KOPT-K1 (cell line): ENCODE measurements at regions not wholly inside any gene's neighbourhood (a gene's known extent, or its start where the extent isn't known, plus 50 kb on each side); places are given as distances from the start of the nearest gene placed in this dataset.
"Not testable (repeated sequence)": the region's sequence is repeated elsewhere in the genome, so short reads cannot be mapped to it uniquely, and the experiment has no call there.

Experiments
- H3K27ac ChIP-seq: fragments of 200-600 bp; sonication (generic); 2 replicates; pipeline ENCODE4 v1.5.1; 2016; ENCODE audit warnings: antibody characterized with exemption, mild to moderate bottlenecking, low read depth, low read length; ENCODE audit not compliant: poor library complexity, severe bottlenecking
- H3K36me3 ChIP-seq: fragments of 200-600 bp; sonication (generic); 2 replicates; pipeline ENCODE4 v1.5.1; 2017; ENCODE audit warnings: antibody characterized with exemption, mild to moderate bottlenecking, low read length, moderate library complexity; ENCODE audit not compliant: insufficient read depth
- H3K9me3 ChIP-seq: fragments of 200-600 bp; sonication (generic); 2 replicates; pipeline ENCODE4 v1.5.1; 2017; ENCODE audit warnings: antibody characterized with exemption, low read length, mild to moderate bottlenecking; ENCODE audit not compliant: insufficient read depth, poor library complexity, severe bottlenecking

- not testable (repeated sequence) for H3K27ac ChIP-seq, H3K36me3 ChIP-seq
Measured at GRCh38 chr15:38814254-38814653, 249.6 kb upstream of the RASGRP1 start.

GRCh38 chr15:38814891-38815290 is 250.3 kb upstream of the RASGRP1 start:
- no peaks in the 10 kb centered on the region for H3K9me3 ChIP-seq
- H3K36me3 ChIP-seq, result no peaks in the 10 kb centered on the region

More at GRCh38 chr15:38814254-38814653, 249.6 kb upstream of the RASGRP1 start:
- not testable (repeated sequence) for H3K9me3 ChIP-seq

DNA sequence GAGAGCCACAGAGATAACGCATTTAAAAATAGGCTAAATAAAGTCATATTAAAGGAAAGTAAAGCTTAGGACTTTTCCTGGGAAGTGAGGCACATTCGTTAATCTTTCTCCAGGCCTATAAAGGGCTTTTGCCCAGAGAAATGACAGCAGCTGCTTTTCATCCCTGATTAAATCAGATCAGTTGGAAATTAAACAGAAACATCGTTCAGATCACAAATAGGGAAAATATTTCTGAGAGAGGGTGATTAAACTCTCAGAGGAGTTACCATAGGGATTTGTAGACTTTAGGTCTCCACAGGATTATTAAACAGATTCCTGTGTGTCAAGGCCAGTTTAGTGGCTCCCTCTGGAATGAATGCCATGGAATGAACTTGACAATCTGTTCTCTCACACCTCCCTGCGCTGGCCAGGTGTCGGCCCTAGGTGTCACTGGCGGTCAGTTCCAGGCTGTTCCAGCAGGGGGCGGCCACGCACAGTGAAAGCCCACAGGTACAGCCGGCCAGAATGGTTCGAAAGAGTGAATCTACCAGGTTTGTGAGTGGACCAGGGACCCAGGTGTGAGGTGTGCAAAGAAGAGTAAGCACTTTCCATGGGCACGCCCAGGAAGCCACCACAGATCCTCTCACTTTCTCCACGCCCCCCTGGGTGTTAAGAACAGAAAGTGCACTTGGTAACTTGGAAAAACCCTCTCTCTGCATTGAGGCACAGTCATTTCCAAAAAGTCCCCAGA is 253.0 kb upstream of the RASGRP1 start:
- H3K36me3 ChIP-seq, result no peaks in the 10 kb centered on the region
- H3K27ac ChIP-seq, result no peak overlapping the region
- H3K9me3 ChIP-seq, result no peaks in the 10 kb centered on the region

More at GRCh38 chr15:38814891-38815290, 250.3 kb upstream of the RASGRP1 start:
- H3K27ac ChIP-seq, result no peak overlapping the region

GRCh38 chr15:38818157-38818790 is 253.7 kb upstream of the RASGRP1 start:
- no peak overlapping the region for H3K27ac ChIP-seq
- no peaks in the 10 kb centered on the region for H3K9me3 ChIP-seq
- H3K36me3 ChIP-seq, result no peaks in the 10 kb centered on the region

DNA sequence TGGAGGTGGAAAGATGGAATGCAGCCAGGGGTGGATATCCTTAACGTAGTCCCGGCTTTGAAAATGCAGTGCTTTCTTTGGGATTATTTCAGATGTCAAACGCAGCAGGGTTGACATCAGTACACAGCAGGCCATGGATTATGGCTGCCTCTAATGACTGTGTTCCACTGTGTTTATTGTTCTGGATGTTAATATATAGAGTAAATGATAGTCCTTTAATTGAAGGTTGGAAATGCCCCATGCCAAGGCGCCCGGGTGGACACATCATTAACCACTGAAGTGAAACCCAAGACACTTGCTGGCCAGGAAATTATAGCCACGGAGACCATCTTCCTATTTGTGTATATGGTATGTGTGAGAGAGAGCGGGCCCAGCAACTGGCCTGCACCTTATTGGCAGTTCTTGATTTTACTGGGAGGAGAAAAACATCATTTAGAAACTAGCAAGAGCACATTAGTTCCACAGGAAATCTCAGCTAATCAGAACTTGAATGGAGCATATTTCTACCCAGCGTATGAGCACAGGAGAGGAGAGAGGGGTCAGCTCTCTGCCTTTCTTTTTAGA is 254.9 kb upstream of the RASGRP1 start:
- no peaks in the 10 kb centered on the region for H3K36me3 ChIP-seq
- H3K27ac ChIP-seq, result no peak overlapping the region
- no peaks in the 10 kb centered on the region for H3K9me3 ChIP-seq

DNA sequence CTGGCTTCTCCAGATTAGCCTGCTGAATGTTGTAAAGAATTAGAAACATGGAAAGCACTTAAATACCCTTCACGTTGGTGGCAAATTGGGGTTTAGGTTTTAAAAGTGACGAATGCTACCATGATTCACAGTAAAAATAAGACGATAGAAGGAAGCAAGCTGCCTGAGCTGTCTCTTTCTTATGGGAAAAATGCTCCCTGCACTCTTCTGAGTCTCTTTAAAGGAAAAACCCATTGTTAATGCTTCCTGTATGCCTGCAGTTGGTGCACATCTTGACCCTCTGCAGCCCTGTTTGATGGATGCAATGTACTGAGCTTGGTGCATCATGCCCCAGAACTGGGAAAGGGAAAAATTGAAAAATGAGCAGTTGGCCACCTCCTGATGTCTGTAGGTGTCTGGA is 258.6 kb upstream of the RASGRP1 start:
- no peaks in the 10 kb centered on the region for H3K9me3 ChIP-seq
- no peaks in the 10 kb centered on the region for H3K36me3 ChIP-seq
- no peak overlapping the region for H3K27ac ChIP-seq

DNA sequence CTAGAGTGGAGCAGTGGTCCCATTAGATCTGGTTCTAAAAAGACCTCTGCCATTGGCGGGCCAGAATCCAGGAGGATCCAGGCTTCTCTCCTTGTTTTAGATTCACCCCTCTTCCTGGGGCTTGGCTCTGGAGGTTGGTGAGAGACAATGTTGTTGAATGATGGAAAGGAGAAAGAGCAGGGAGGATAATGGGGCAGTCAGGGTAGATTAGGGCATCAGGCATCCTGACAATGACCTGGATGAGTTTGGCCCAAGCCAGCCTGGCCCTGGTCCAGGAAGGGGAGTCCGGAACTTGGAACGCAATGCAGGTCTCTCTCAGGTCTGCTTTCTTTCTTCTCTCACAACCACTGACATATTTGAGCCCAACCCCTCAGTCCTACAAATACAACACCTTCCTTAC is 260.1 kb upstream of the RASGRP1 start:
- no peaks in the 10 kb centered on the region for H3K9me3 ChIP-seq
- H3K27ac ChIP-seq, result no peak overlapping the region
- H3K36me3 ChIP-seq, result no peaks in the 10 kb centered on the region

DNA sequence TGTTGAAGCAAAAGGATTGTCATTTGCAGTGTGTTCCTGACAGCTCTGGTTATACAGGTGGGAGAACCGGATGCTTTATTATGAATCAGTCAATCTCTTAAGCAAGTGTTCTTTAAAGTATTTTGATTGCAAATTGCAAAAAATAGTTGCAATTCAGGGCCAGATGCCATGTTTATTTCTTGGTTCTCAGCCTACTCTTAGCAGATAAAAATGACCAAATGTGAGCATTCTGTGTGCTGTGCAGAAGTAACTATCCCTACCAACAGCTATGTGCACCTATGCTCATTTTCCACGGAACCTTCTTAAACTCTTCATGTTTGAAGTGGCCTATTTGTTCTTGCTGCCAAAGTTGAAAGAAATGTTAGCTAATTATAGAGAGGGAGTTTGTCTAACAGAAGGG is 262.3 kb upstream of the RASGRP1 start:
- Histone ChIP-seq H3K27ac (no peak overlapping the region), H3K9me3 (no peaks in the 10 kb centered on the region), H3K36me3 (no peaks in the 10 kb centered on the region)

DNA sequence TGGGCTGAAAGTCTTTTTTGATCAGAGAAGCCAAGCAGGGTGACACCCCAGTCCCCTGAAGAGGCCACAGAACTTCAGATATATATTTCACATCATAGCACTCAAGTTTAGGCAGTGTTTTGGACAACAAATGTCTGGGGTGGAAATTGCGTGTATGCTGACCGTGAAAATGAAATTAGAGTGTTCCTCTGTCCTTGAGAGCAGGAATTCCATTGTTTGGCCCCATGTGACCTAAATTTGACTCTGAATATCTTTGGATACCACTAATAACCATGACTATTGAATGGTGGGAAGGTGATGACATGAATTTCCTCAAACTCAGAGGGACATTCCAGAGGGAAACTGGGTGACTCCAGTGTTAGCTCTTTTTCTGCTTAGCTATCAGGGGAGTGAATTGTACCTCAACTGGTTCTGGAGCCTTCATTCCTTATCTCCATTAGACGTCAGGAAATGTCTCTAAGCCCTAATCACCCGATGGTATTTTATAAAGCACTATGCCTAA is 263.5 kb upstream of the RASGRP1 start:
- Histone ChIP-seq H3K27ac (no peak overlapping the region), H3K9me3 (no peaks in the 10 kb centered on the region), H3K36me3 (no peaks in the 10 kb centered on the region)

DNA sequence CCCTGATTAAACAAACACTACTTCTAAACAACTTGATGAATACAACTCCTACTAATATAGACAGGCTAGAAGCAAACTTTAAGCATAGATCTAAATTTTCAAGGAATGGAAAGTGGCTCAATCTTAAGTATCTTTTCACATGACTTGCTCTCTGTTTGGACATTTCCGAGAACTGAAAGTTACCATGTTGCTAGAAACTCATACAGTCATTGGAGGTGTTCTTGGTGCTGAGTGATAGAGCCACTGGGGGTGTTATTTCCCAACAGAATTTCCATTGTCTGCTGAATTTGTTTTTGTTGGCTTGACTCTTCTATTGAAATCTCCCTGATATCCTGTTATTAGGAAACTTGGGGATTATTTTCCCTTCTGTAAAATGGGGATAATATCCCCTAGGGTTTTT is 264.5 kb upstream of the RASGRP1 start:
- Histone ChIP-seq H3K36me3 (no peaks in the 10 kb centered on the region), H3K27ac (no peak overlapping the region), H3K9me3 (no peaks in the 10 kb centered on the region)

- no peak overlapping the region for H3K27ac ChIP-seq
- H3K36me3 ChIP-seq, result no peaks in the 10 kb centered on the region
- H3K9me3 ChIP-seq, result no peaks in the 10 kb centered on the region
Measured at GRCh38 chr15:38842226-38842625, 277.6 kb upstream of the RASGRP1 start.

DNA sequence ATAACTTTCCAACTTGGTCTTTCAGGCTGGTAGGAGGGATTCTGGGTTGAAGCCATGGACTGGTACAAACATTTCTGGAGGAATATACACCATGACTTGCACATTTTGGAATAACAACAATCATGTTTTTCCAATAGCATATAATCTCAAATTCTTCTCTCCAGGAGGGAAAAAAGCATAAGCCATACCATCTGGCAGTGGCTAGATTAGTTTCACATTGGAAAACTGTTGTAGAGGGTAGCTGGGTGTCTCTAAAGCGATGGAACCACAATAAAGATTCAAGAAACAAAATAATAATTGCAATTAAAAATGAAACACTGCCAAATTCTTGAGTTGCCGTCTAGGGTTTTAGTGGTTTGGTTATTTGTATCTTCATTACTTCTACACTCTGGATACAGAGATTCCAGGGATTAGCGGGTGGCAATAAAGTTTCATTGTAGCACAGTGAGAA is 278.5 kb upstream of the RASGRP1 start:
- H3K27ac ChIP-seq, result no peak overlapping the region
- no peaks in the 10 kb centered on the region for H3K36me3 ChIP-seq

GRCh38 chr15:38843736-38844590 is 279.3 kb upstream of the RASGRP1 start:
- no peaks in the 10 kb centered on the region for H3K36me3 ChIP-seq
- no peaks in the 10 kb centered on the region for H3K9me3 ChIP-seq
- H3K27ac ChIP-seq, result no peak overlapping the region

More for the DNA sequence above, 278.5 kb upstream of the RASGRP1 start:
- no peaks in the 10 kb centered on the region for H3K9me3 ChIP-seq

GRCh38 chr15:38844736-38845135 is 280.1 kb upstream of the RASGRP1 start:
- no peaks in the 10 kb centered on the region for H3K36me3 ChIP-seq
- no peak overlapping the region for H3K27ac ChIP-seq
- H3K9me3 ChIP-seq, result no peaks in the 10 kb centered on the region

DNA sequence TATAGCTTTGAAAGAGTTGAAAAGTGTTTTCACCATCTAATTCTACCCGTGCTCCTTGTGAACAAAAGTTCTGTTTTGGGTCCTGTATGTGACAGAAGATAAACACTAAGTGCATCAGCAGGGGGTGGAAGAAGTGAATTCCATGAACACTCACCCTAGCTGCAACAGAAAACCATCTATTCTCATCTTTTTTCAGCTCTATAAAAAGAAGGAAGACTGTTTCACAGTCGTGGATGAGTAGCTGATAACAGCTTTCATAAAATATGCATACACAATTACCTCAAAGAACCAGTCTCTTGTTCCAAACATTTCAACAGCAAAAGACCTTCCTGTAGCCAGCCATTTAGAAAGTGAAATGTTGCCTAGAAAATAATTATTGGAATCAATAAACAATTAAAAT is 281.7 kb upstream of the RASGRP1 start:
- Histone ChIP-seq H3K36me3 (no peaks in the 10 kb centered on the region), H3K9me3 (no peaks in the 10 kb centered on the region), H3K27ac (no peak overlapping the region)
